ENCODE measurements at regions not wholly inside any gene's neighbourhood (a gene's known extent, or its start where the extent isn't known, plus 50 kb on each side); places are given as distances from the start of the nearest gene placed in this dataset.
"Not testable (repeated sequence)": the region's sequence is repeated elsewhere in the genome, so short reads cannot be mapped to it uniquely, and the experiment has no call there.

GRCh38 chr6:27753668-27754407 lies 158.4 kb downstream of the OR2B2 start:
- no peak overlapping the region for H2BK5ac ChIP-seq (ENCODE audit: low read length)
- no peak overlapping the region for H2BK120ac ChIP-seq (ENCODE audit: low read depth, low read length)
- H3K4me1 ChIP-seq (ENCODE audit: control insufficient read depth, low read depth, low read length), result no peaks in the 10 kb centered on the region
- no peak overlapping the region for H3K23ac ChIP-seq (ENCODE audit: low read length)
- H3K79me2 ChIP-seq (ENCODE audit: control insufficient read depth, insufficient read depth, low read length), result no peaks in the 10 kb centered on the region
- DNase-seq, result peak; percentile 98
- no peak overlapping the region for H3K4me3 ChIP-seq (ENCODE audit: low read length)
- H4K8ac ChIP-seq (ENCODE audit: low read depth, low read length), result no peak overlapping the region
- H2BK15ac ChIP-seq (replicated peaks; ENCODE audit: low read depth), result no peak overlapping the region
- no peak overlapping the region for H4K5ac ChIP-seq (ENCODE audit: low read length)
- no peak overlapping the region for H3K4me2 ChIP-seq (ENCODE audit: low read length)
- no peaks in the 10 kb centered on the region for H3K36me3 ChIP-seq (ENCODE audit: control insufficient read depth, insufficient read depth, low read length)
- H3K79me1 ChIP-seq (ENCODE audit: low read length), result no peaks in the 10 kb centered on the region
- H3K18ac ChIP-seq (ENCODE audit: low read length), result no peak overlapping the region
- no peak overlapping the region for H3K56ac ChIP-seq (ENCODE audit: low read length)
- H3K9ac ChIP-seq (ENCODE audit: low read length), result peak overlapping the region; percentile 15
- H2AK5ac ChIP-seq (ENCODE audit: low read length), result no peak overlapping the region
- no peak overlapping the region for H3K4ac ChIP-seq (ENCODE audit: low read depth, low read length)
- no CpG with 5 or more reads among the region's 12 CpGs for WGBS (ENCODE audit: extremely low coverage, insufficient coverage, low lambda C conversion rate)
- no peak overlapping the region for H3K27ac ChIP-seq (ENCODE audit: low read depth, low read length)
- H3K27me3 ChIP-seq (ENCODE audit: insufficient read depth, low read length, poor library complexity), result peaks cover 3% of the 10 kb centered on the region

- H3K79me1 ChIP-seq (ENCODE audit: low read length), result no peaks in the 10 kb centered on the region
- H3K27ac ChIP-seq (ENCODE audit: low read depth, low read length), result no peak overlapping the region
- H3K79me2 ChIP-seq (ENCODE audit: control insufficient read depth, insufficient read depth, low read length), result no peaks in the 10 kb centered on the region
- H2BK120ac ChIP-seq (ENCODE audit: low read depth, low read length), result no peak overlapping the region
- peak; percentile 90 for DNase-seq
- H2BK15ac ChIP-seq (replicated peaks; ENCODE audit: low read depth), result no peak overlapping the region
- H3K23ac ChIP-seq (ENCODE audit: low read length), result no peak overlapping the region
- no CpG with 5 or more reads among the region's 24 CpGs for WGBS (ENCODE audit: extremely low coverage, insufficient coverage, low lambda C conversion rate)
- no peak overlapping the region for H3K56ac ChIP-seq (ENCODE audit: low read length)
- H3K18ac ChIP-seq (ENCODE audit: low read length), result no peak overlapping the region
- no peak overlapping the region for H2BK5ac ChIP-seq (ENCODE audit: low read length)
- H3K36me3 ChIP-seq (ENCODE audit: control insufficient read depth, insufficient read depth, low read length), result no peaks in the 10 kb centered on the region
- H2AK5ac ChIP-seq (ENCODE audit: low read length), result no peak overlapping the region
- H4K5ac ChIP-seq (ENCODE audit: low read length), result no peak overlapping the region
- H3K4ac ChIP-seq (ENCODE audit: low read depth, low read length), result no peak overlapping the region
- H3K4me1 ChIP-seq (ENCODE audit: control insufficient read depth, low read depth, low read length), result no peaks in the 10 kb centered on the region
- no peak overlapping the region for H4K8ac ChIP-seq (ENCODE audit: low read depth, low read length)
- peak overlapping the region; percentile 89 for H3K4me3 ChIP-seq (ENCODE audit: low read length)
- peak overlapping the region; percentile 76 for H3K9ac ChIP-seq (ENCODE audit: low read length)
- peak overlapping the region; percentile 7 for H3K4me2 ChIP-seq (ENCODE audit: low read length)
- peaks cover 3% of the 10 kb centered on the region for H3K27me3 ChIP-seq (ENCODE audit: insufficient read depth, low read length, poor library complexity)
Observed at GRCh38 chr6:27752038-27752885, 159.9 kb downstream of the OR2B2 start.

GRCh38 chr6:27748661-27749060 lies 163.5 kb downstream of the OR2B2 start:
- Histone ChIP-seq H3K79me1 (ENCODE audit: low read length) (no peaks in the 10 kb centered on the region), H3K18ac (ENCODE audit: low read length) (no peak overlapping the region), H3K9ac (ENCODE audit: low read length) (no peak overlapping the region), H2BK15ac (replicated peaks; ENCODE audit: low read depth) (no peak overlapping the region), H3K36me3 (ENCODE audit: control insufficient read depth, insufficient read depth, low read length) (no peaks in the 10 kb centered on the region), H3K4me3 (ENCODE audit: low read length) (no peak overlapping the region), H3K27ac (ENCODE audit: low read depth, low read length) (no peak overlapping the region), H4K8ac (ENCODE audit: low read depth, low read length) (no peak overlapping the region), H3K4me1 (ENCODE audit: control insufficient read depth, low read depth, low read length) (no peaks in the 10 kb centered on the region), H3K27me3 (ENCODE audit: insufficient read depth, low read length, poor library complexity) (peaks cover 6% of the 10 kb centered on the region), H2BK120ac (ENCODE audit: low read depth, low read length) (no peak overlapping the region), H3K56ac (ENCODE audit: low read length) (no peak overlapping the region), H4K5ac (ENCODE audit: low read length) (no peak overlapping the region), H2AK5ac (ENCODE audit: low read length) (no peak overlapping the region), H3K4ac (ENCODE audit: low read depth, low read length) (no peak overlapping the region), H2BK5ac (ENCODE audit: low read length) (no peak overlapping the region), H3K4me2 (ENCODE audit: low read length) (no peak overlapping the region), H3K23ac (ENCODE audit: low read length) (no peak overlapping the region), H3K79me2 (ENCODE audit: control insufficient read depth, insufficient read depth, low read length) (no peaks in the 10 kb centered on the region)
- WGBS (ENCODE audit: extremely low coverage, insufficient coverage, low lambda C conversion rate), result no CpG with 5 or more reads among the region's 7 CpGs
- no peak for DNase-seq

GRCh38 chr6:27747637-27748036 lies 164.6 kb downstream of the OR2B2 start:
- no peak overlapping the region for H3K4ac ChIP-seq (ENCODE audit: low read depth, low read length)
- no CpG with 5 or more reads among the region's 6 CpGs for WGBS (ENCODE audit: extremely low coverage, insufficient coverage, low lambda C conversion rate)
- H3K4me2 ChIP-seq (ENCODE audit: low read length), result no peak overlapping the region
- H3K18ac ChIP-seq (ENCODE audit: low read length), result no peak overlapping the region
- no peak overlapping the region for H3K27ac ChIP-seq (ENCODE audit: low read depth, low read length)
- peaks cover 12% of the 10 kb centered on the region for H3K27me3 ChIP-seq (ENCODE audit: insufficient read depth, low read length, poor library complexity)
- no peak overlapping the region for H3K23ac ChIP-seq (ENCODE audit: low read length)
- H3K79me1 ChIP-seq (ENCODE audit: low read length), result no peaks in the 10 kb centered on the region
- no peak for DNase-seq
- no peaks in the 10 kb centered on the region for H3K36me3 ChIP-seq (ENCODE audit: control insufficient read depth, insufficient read depth, low read length)
- H2BK15ac ChIP-seq (replicated peaks; ENCODE audit: low read depth), result no peak overlapping the region
- H2AK5ac ChIP-seq (ENCODE audit: low read length), result no peak overlapping the region
- H4K8ac ChIP-seq (ENCODE audit: low read depth, low read length), result no peak overlapping the region
- no peak overlapping the region for H2BK120ac ChIP-seq (ENCODE audit: low read depth, low read length)
- no peak overlapping the region for H3K9ac ChIP-seq (ENCODE audit: low read length)
- no peaks in the 10 kb centered on the region for H3K79me2 ChIP-seq (ENCODE audit: control insufficient read depth, insufficient read depth, low read length)
- no peak overlapping the region for H3K4me3 ChIP-seq (ENCODE audit: low read length)
- H3K56ac ChIP-seq (ENCODE audit: low read length), result no peak overlapping the region
- H4K5ac ChIP-seq (ENCODE audit: low read length), result no peak overlapping the region
- no peaks in the 10 kb centered on the region for H3K4me1 ChIP-seq (ENCODE audit: control insufficient read depth, low read depth, low read length)
- H2BK5ac ChIP-seq (ENCODE audit: low read length), result no peak overlapping the region

GRCh38 chr6:27746860-27747259 lies 165.3 kb downstream of the OR2B2 start:
- H3K4me1 ChIP-seq (ENCODE audit: control insufficient read depth, low read depth, low read length); H3K79me2 ChIP-seq (ENCODE audit: control insufficient read depth, insufficient read depth, low read length): not testable (repeated sequence)

More at GRCh38 chr6:27746860-27747259, 165.3 kb downstream of the OR2B2 start:
- H4K8ac ChIP-seq (ENCODE audit: low read depth, low read length); H3K4me3 ChIP-seq (ENCODE audit: low read length); H3K4ac ChIP-seq (ENCODE audit: low read depth, low read length); H3K36me3 ChIP-seq (ENCODE audit: control insufficient read depth, insufficient read depth, low read length); H3K79me1 ChIP-seq (ENCODE audit: low read length); H2BK5ac ChIP-seq (ENCODE audit: low read length); H4K5ac ChIP-seq (ENCODE audit: low read length); H3K56ac ChIP-seq (ENCODE audit: low read length); H2AK5ac ChIP-seq (ENCODE audit: low read length); DNase-seq; H3K18ac ChIP-seq (ENCODE audit: low read length); H2BK120ac ChIP-seq (ENCODE audit: low read depth, low read length); H3K23ac ChIP-seq (ENCODE audit: low read length); H2BK15ac ChIP-seq (replicated peaks; ENCODE audit: low read depth); H3K4me2 ChIP-seq (ENCODE audit: low read length); H3K9ac ChIP-seq (ENCODE audit: low read length); H3K27ac ChIP-seq (ENCODE audit: low read depth, low read length): not testable (repeated sequence)
- H3K27me3 ChIP-seq (ENCODE audit: insufficient read depth, low read length, poor library complexity), result peaks cover 12% of the 10 kb centered on the region
- no CpG with 5 or more reads among the region's 4 CpGs for WGBS (ENCODE audit: extremely low coverage, insufficient coverage, low lambda C conversion rate)
